Testis (tissue), 2 donors: ENCODE measurements at regions not wholly inside any gene's neighbourhood (a gene's known extent, or its start where the extent isn't known, plus 50 kb on each side); places are given as distances from the start of the nearest gene placed in this dataset.

Experiments
- CTCF ChIP-seq, 3 experiments: fragments of 450-650 bp in 2 of 3; fragments of 200-600 bp in 1 of 3; sonication (generic) in 1 of 3; IDR thresholded peaks; one replicate each; pipeline ENCODE4 v1.5.1; 2016 to 2019; ENCODE audit warnings: antibody characterized with exemption in 3 of 3, mild to moderate bottlenecking in 2 of 3, moderate library complexity in 1 of 3
- POLR2A ChIP-seq: fragments of 450-650 bp; IDR thresholded peaks from one replicate; pipeline ENCODE4 v1.6.1; 2017; ENCODE audit warnings: antibody characterized with exemption, mild to moderate bottlenecking, moderate library complexity

- no peak for TF ChIP-seq CTCF (IDR thresholded peaks at IDR 0.05)
- TF ChIP-seq POLR2A: no peak
Observed at GRCh38 chr12:17284873-17285272, 678.9 kb upstream of the LMO3 start.
